22Rv1 (cell line): ENCODE measurements at regions not wholly inside any gene's neighbourhood (a gene's known extent, or its start where the extent isn't known, plus 50 kb on each side); places are given as distances from the start of the nearest gene placed in this dataset.

ENCODE experiments used
- H3K27ac ChIP-seq: fragments of 450-650 bp; 2 replicates; pipeline ENCODE4 v1.5.1; 2017
- CTCF ChIP-seq: fragments of 450-650 bp; IDR thresholded peaks from 2 replicates; pipeline ENCODE4 v1.5.1; 2017; ENCODE audit warnings: mild to moderate bottlenecking
- ZFX ChIP-seq: fragments of 450-650 bp; IDR thresholded peaks from 2 replicates; pipeline ENCODE4 v1.6.1; 2017; ENCODE audit warnings: antibody characterized with exemption, borderline replicate concordance

- H3K27ac ChIP-seq, result no peak overlapping the region
- TF ChIP-seq CTCF, result no peak
- no peak for TF ChIP-seq ZFX
Observed at GRCh38 chr2:144989579-144990270, 469.8 kb upstream of the ZEB2 start.

DNA sequence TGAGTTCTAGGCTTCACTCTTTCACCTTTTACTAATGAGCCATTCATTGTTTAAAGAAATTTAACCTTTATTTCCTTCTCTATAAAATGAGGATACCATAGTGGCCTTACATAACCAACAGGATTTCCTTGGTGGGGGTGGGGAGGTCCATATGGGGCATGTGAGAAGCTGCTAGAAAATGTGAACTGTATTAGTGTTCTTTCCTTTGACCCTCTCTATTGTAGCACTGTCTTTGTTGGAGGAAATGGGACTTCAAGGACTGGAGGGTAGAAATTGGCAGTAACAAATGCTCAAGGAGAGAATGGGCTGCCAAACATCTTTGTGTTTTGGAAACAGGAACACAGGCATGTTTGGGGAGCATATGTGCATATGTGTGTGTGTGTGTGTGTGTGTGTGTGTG, 468.7 kb upstream of the ZEB2 start:
- no peak overlapping the region for H3K27ac ChIP-seq
- no peak for TF ChIP-seq CTCF
- no peak for TF ChIP-seq ZFX

DNA sequence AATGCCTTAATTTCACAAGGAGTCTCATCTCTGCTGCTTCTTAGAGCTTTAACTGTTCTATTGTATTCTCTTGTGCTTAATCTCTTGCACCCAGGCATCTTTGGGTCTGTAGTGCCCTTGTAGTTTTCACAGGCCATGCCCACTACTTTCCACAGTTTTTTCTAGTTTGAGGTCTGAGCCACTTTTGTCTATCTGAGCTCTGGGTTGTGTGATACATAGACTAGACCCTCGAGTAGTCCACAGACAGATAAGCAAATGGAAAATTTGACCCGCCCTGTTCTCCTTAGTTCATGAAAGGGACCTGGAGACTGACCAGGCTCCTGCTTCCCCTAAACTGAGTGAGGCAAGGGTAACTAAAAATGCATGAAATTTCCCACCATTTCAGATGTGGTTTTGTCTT, 466.8 kb upstream of the ZEB2 start:
- TF ChIP-seq ZFX (no peak), CTCF (no peak)
- H3K27ac ChIP-seq, result no peak overlapping the region

DNA sequence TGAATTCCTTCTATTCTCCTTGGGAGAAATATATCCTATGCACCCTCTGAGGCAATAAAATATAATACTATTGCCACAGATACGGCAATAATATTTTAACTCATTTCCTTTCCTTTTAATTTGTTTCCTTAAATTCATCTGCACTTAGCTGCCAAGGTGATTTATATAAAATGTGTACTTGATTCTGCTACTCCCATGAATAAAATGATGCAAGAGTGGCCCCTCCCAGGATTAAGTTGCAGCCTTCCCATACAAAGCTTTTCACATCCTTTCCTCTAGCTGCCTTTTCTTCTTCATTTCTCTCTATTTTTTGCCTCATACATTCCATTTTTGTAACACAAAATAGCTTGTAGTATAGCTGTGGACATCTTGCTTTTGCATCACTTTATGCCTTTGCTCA, 464.1 kb upstream of the ZEB2 start:
- TF ChIP-seq ZFX, result no peak
- TF ChIP-seq CTCF, result no peak
- no peak overlapping the region for H3K27ac ChIP-seq

GRCh38 chr2:144983107-144983506, 463.2 kb upstream of the ZEB2 start:
- TF ChIP-seq CTCF, result no peak
- TF ChIP-seq ZFX, result no peak

GRCh38 chr2:144982481-144982880, 462.6 kb upstream of the ZEB2 start:
- TF ChIP-seq ZFX (no peak), CTCF (no peak)
- H3K27ac ChIP-seq, result no peak overlapping the region

More at GRCh38 chr2:144983107-144983506, 463.2 kb upstream of the ZEB2 start:
- H3K27ac ChIP-seq, result no peak overlapping the region

- no peak for TF ChIP-seq ZFX
- TF ChIP-seq CTCF, result no peak
- no peak overlapping the region for H3K27ac ChIP-seq
Observed at GRCh38 chr2:144975881-144976280, 456.0 kb upstream of the ZEB2 start.
